ENCODE measurements at regions not wholly inside any gene's neighbourhood (a gene's known extent, or its start where the extent isn't known, plus 50 kb on each side); places are given as distances from the start of the nearest gene placed in this dataset.
"Not testable (repeated sequence)": the region's sequence is repeated elsewhere in the genome, so short reads cannot be mapped to it uniquely, and the experiment has no call there.

DNA sequence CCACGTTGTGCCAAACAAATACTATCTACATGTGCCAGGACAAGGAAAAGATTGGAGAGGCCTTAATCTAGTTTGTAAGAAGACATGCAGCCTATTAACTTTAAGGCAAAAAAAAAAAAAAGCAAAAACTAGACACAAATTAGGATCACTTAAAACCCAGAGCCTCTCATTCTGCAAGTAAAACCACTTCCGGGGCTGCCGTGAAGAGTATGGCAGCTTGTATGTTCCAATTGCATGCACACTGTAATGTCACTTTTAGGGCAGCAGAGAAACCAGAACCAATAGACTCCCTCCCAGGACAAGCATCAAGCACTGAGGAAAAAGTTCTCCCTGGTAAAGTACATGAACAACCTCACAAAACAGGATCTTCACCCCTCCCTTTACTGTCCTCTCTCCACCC lies 70.6 kb downstream of the RSL24D1 start:
- no peak for DNase-seq (ENCODE audit: low read depth)

- DNase-seq (ENCODE audit: low read depth), result no peak
These were observed 72.1 kb downstream of the RSL24D1 start for GRCh38 chr15:55124616-55125015.

DNA sequence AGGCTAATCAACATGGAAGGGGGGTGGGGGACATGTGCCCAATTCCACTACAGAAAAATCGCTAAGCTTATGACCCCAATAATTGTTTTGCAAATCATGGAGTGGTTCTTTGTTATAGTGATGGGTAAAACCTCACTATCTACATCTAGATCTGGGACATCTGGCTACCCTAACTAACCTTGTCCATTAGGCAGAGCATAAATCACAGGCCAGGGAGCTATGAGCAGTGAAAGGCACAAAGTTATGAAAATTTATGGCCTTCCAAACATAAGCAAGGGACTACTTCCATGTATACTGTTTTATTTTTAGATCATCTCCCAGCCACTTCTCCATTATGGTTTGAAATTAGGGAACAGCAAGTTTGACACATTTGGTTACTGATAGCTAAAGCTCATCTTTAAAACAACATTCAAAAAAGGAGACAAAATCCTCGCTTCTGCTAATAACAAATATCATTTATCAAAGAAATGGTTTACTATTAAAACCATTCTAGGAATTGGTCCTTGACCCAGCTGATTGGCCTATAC lies 78.3 kb downstream of the RSL24D1 start:
- no peak for DNase-seq (ENCODE audit: low read depth)

DNA sequence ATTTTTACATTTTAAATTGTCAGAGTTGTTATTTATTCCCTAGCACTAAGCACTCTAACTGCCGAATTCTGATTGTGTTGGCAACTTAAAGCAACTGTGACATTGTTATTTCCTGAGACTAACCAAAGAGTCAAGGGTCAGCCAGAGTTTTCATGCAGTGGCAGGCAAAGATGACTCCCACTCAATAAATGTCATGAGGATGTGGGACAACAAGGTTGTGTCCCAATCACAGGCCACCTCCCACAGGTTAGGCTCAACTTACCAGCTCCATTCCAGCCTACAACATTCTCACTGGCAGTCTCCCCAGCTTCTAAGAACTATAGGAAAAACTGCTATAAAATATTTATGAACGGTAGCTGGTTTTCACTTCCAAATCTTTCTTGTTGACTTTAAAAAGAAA lies 80.1 kb downstream of the RSL24D1 start:
- no peak for DNase-seq (ENCODE audit: low read depth)

- DNase-seq (ENCODE audit: low read depth), result no peak
These were observed 83.0 kb downstream of the RSL24D1 start for GRCh38 chr15:55113736-55114135.

GRCh38 chr15:55112706-55113105 lies 84.0 kb downstream of the RSL24D1 start:
- DNase-seq (ENCODE audit: low read depth), result no peak

DNA sequence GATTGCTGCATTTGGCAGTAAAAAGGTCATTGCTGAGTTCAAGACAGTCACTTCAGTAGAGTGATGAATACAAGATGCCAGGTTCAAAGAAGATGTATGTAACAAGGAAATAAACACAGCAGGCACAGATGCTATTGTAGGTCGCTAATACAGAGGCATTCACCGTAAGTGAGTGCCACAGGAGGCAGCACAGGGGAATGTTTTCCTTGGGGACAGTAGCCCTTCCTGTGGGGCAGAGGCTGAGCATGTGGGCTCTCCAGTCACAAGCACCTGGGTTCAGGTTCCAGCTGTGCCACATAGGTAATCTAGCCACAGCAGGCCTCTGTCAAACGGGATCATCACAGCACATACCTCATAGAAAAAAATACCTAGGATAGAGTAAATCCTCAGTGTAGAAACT lies 86.3 kb downstream of the RSL24D1 start:
- no peak for DNase-seq (ENCODE audit: low read depth)

DNA sequence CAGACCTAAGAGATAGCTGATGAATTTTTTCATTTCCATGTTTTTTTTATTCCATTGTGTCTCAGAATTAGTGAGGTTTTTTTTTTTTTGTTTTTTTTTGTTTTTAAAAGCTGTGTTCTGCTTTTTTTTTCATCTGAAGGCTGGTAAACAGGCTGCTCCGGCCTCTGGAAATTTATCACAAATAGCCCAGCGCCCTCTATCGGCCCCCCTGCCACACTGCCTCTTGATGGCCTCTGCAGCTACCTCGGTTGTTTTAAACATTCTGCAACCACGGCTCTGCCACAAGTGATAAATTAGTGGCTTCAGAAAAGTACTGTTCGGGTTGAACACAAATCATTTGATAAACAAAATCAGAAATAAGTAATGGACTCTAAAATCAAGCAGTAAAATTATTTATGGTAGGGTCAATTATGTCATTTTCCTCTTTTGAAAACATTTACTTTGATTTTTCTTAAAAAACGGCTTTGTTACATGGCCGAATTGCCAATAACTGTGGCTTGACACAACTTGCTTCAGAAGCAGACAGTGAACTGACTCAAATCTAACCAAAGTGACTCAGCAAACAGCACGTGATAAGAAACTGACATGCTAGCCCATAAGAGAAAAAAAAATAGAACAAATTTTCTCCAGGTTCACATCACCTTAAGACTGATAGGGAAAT lies 87.8 kb downstream of the RSL24D1 start:
- peak; percentile 23 for DNase-seq (ENCODE audit: low read depth)

- no peak for DNase-seq (ENCODE audit: low read depth)
These were observed 88.3 kb downstream of the RSL24D1 start for GRCh38 chr15:55108448-55108847.

- no peak for DNase-seq (ENCODE audit: low read depth)
These were observed 90.6 kb downstream of the RSL24D1 start for GRCh38 chr15:55106155-55106554.

GRCh38 chr15:55094136-55094535 lies 102.6 kb downstream of the RSL24D1 start:
- no peak for DNase-seq (ENCODE audit: low read depth)

GRCh38 chr15:55088207-55088606 lies 108.5 kb downstream of the RSL24D1 start:
- DNase-seq (ENCODE audit: low read depth), result no peak

DNA sequence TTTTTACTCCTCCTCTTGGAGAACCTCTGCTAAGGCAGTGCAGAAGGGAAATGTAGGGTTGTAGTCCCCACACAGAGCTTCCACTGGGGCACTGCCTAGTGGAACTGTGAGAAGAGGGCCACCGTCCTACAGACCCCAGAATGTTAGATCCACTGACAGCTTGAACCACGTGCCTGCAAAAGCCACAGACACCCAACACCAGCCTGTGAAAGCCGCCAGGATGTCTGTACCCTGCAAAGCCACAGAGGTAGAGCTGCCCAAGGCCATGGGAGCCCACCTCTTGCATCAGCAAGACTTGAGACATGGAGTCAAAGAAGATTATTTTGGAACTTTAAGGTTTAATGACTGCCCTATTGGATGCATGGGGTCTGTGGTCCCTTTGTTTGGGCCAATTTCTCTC lies 112.1 kb downstream of the RSL24D1 start:
- DNase-seq (ENCODE audit: low read depth), result no peak

DNA sequence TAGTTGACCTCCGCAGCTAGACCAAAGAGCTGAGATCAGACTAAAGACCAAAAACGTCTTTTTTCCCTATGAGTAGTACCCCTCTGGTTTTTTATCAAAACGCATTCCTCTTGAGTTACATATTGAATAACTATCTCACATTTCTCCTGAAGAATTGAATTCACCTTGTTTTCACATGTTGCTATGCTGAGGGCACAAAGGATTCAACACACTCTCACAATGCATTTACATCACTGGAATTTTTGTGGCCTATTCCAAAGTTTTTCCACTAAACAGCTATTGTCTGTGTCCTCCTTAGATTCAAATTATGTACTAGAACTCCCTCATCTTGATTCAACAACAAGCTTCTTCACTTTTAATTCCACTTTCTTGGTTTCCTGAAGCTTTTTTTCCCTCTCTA lies 112.5 kb downstream of the RSL24D1 start:
- DNase-seq (ENCODE audit: low read depth), result no peak

- DNase-seq (ENCODE audit: low read depth), result not testable (repeated sequence)
These were observed 119.7 kb downstream of the RSL24D1 start for GRCh38 chr15:55077052-55077451.

DNA sequence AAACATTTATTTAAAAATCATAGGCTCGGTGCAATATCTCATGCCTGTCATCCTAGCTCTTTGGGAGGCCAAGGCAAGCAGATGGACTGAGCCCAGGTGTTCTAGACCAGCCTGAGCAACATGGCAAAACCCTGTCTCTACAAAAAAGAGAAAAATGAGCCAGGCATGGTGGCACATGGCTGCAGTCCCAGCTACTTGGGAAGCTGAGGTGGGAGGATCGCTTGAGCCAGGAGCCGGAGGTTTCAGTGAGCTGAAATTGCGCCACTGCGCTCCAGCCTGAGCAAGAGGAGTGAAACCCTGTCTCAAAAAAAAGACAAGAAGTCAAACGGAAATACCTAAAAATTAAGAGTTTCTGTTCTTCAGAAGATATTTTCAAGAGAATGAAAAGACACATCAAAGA lies 122.3 kb downstream of the RSL24D1 start:
- DNase-seq (ENCODE audit: low read depth), result no peak

DNA sequence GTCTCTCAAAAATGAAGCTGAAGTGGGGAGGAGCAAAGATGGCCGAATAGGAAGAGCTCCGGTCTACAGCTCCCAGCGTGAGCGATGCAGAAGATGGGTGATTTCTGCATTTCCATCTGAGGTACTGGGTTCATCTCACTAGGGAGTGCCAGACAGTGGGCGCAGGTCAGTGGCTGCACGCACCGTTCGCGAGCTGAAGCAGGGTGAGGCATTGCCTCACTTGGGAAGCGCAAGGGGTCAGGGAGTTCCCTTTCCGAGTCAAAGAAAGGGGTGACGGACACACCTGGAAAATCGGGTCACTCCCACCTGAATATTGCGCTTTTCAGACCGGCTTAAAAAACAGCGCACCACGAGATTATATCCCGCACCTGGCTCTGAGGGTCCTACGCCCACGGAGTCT lies 132.8 kb downstream of the RSL24D1 start:
- not testable (repeated sequence) for DNase-seq (ENCODE audit: low read depth)

DNA sequence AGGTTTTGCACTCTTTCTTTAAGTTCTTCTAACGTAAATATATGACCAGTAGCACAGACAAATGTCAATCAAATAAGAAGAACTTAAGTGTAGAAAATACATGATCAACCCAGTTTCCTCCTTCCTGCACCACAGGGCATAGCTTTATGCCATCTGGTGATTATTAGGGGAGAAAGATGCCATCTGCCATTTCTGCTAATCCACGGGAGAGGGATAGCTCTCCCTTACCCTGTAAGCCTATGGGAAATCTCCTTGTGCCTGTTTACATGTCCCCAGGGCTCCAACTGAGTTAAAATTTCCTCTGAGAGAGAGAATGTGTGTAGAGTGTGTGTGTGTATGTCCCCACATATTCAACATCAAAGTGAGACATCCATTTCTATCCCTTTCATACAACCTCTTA lies 135.9 kb downstream of the RSL24D1 start:
- no peak for DNase-seq (ENCODE audit: low read depth)

DNA sequence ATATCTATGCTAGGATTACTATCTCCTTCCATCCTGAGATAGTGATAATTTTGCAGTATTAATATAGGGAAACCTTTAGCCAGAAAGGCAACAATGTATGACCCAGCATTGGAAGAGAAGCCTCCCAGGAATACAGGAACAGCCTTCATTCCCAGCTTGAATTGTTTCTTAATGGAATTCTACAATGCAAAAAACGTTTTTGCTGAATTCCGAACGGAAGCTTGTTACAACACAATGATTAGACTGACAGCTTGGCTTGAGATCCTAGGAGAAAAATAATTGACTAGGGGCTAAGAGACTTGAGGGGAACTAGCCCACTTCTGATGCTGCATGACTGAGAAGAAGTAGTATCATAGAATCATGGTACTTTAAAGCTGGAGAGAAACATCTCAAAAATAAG lies 140.2 kb downstream of the RSL24D1 start:
- DNase-seq (ENCODE audit: low read depth), result no peak

GRCh38 chr15:55044162-55044561 lies 152.6 kb downstream of the RSL24D1 start:
- no peak for DNase-seq (ENCODE audit: low read depth)

DNA sequence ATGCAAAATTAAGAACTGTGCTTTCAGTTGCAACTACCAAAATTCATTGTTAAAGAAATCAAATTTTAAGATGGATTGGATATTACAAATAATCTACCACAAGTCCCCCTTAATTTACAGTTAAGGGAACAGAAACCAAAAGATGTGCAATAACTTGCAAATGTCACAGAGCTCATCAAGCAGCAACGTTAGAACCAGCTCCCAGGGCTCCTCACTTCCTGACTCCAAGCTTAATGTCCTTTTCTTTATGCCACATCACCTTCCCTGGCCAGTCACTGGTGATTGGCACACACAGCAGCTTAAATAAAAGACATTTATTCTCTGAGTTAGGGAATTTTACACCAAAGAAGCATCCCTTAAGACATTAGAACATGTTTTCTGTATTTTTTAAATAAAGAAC lies 159.7 kb downstream of the RSL24D1 start:
- no peak for DNase-seq (ENCODE audit: low read depth)

DNA sequence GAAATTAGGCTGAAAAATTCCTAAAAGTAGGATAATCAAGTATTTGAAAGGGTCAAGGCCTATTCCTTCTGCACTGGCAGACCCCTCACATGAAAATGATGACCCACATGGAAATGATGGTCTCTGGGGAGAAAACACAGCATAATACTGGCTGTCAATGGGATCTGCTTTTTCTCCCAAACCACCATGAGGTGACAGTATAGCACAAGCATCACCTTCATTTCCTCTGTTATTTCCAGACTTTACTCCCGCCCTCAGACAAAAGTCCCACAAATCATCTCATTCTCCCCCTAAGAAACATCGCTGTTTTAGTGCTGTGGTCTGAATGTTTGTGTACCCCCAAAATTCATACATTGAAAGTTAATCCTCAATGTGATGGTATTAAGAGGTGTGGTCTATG lies 161.0 kb downstream of the RSL24D1 start:
- no peak for DNase-seq (ENCODE audit: low read depth)

- DNase-seq (ENCODE audit: low read depth), result no peak
These were observed 163.2 kb downstream of the RSL24D1 start for GRCh38 chr15:55033574-55033973.

- no peak for DNase-seq (ENCODE audit: low read depth)
These were observed 165.0 kb downstream of the RSL24D1 start for GRCh38 chr15:55031727-55032126.
